Keratinocyte (primary cell): ENCODE measurements at regions not wholly inside any gene's neighbourhood (a gene's known extent, or its start where the extent isn't known, plus 50 kb on each side); places are given as distances from the start of the nearest gene placed in this dataset.

ENCODE experiments used
- DNase-seq: peaks from one replicate; pipeline ENCODE4 v3.0.0-alpha.2; 2011; ENCODE audit warnings: low read depth, missing footprints, low spot score
- FAIRE-seq: peaks from 2 replicates; lab custom pipeline; 2011; peaks lifted over from hg19 to GRCh38; lab: Jason Lieb, UNC
- H2AFZ ChIP-seq: 2 replicates; pipeline ENCODE4 v1.6.0; 2012; ENCODE audit warnings: low read length, control low read depth, inconsistent platforms; ENCODE audit not compliant: control insufficient read depth
- H3K27ac ChIP-seq: 2 replicates; pipeline ENCODE4 v1.5.1; 2011; ENCODE audit warnings: low read length; ENCODE audit not compliant: control insufficient read depth, insufficient read depth
- H3K27me3 ChIP-seq: 3 replicates; pipeline ENCODE4 v1.6.0; 2011; ENCODE audit warnings: low read length; ENCODE audit not compliant: control insufficient read depth, insufficient read depth; ENCODE audit errors: extremely low read depth
- H3K36me3 ChIP-seq, 2 experiments: 2 replicates in 1 of 2; 3 replicates in 1 of 2; pipeline ENCODE4 v1.5.1; 2011; ENCODE audit warnings: low read length in 2 of 2, mild to moderate bottlenecking in 1 of 2; ENCODE audit not compliant: control insufficient read depth in 2 of 2, insufficient read depth in 2 of 2; ENCODE audit errors: extremely low read depth in 1 of 2
- H3K4me1 ChIP-seq: 3 replicates; pipeline ENCODE4 v1.5.1; 2011; ENCODE audit warnings: low read length; ENCODE audit not compliant: control insufficient read depth, insufficient read depth; ENCODE audit errors: extremely low read depth
- H3K4me2 ChIP-seq: 3 replicates; pipeline ENCODE4 v1.6.0; 2011; ENCODE audit warnings: low read depth, low read length; ENCODE audit not compliant: control insufficient read depth, insufficient read depth; ENCODE audit errors: extremely low read depth
- H3K4me3 ChIP-seq, 3 experiments: fragments of 200-600 bp in 1 of 3; sonication (generic) in 1 of 3; 2 replicates in 2 of 3; 3 replicates in 1 of 3; pipeline ENCODE4 v1.5.1; 2011 to 2016; ENCODE audit warnings: low read length in 3 of 3, mild to moderate bottlenecking in 3 of 3, control low read depth in 2 of 3, inconsistent platforms in 1 of 3, low read depth in 1 of 3, mixed read lengths in 1 of 3, mixed run types in 1 of 3, moderate library complexity in 1 of 3; ENCODE audit not compliant: control insufficient read depth in 2 of 3, insufficient read depth in 2 of 3; ENCODE audit errors: extremely low read depth in 1 of 3
- H3K79me2 ChIP-seq: 2 replicates; pipeline ENCODE4 v1.6.0; 2012; ENCODE audit warnings: low read length; ENCODE audit not compliant: control insufficient read depth, insufficient read depth
- H3K9ac ChIP-seq: 3 replicates; pipeline ENCODE4 v1.6.0; 2011; ENCODE audit warnings: low read length; ENCODE audit not compliant: control insufficient read depth, insufficient read depth; ENCODE audit errors: extremely low read depth
- H3K9me1 ChIP-seq: 3 replicates; pipeline ENCODE4 v1.6.0; 2011; ENCODE audit warnings: low read length; ENCODE audit not compliant: control insufficient read depth, insufficient read depth; ENCODE audit errors: extremely low read depth
- H3K9me3 ChIP-seq: 2 replicates; pipeline ENCODE4 v1.5.1; 2012; ENCODE audit warnings: low read depth, low read length; ENCODE audit not compliant: control insufficient read depth
- H4K20me1 ChIP-seq: 3 replicates; pipeline ENCODE4 v1.6.0; 2011; ENCODE audit warnings: low read length; ENCODE audit not compliant: control insufficient read depth, insufficient read depth; ENCODE audit errors: extremely low read depth
- CTCF ChIP-seq, 3 experiments: IDR thresholded peaks in 1 of 3; conservative IDR thresholded peaks in 1 of 3; optimal IDR thresholded peaks in 1 of 3; 2 replicates in 2 of 3; 3 replicates in 1 of 3; pipeline versions ENCODE3 to v1.5.1; 2011; ENCODE audit warnings: low read length in 3 of 3, mild to moderate bottlenecking in 3 of 3, moderate library complexity in 2 of 3, control low read depth in 1 of 3, inconsistent platforms in 1 of 3; ENCODE audit not compliant: insufficient read depth in 2 of 3; ENCODE audit errors: extremely low read depth in 1 of 3
- EZH2 ChIP-seq: IDR thresholded peaks from one replicate; pipeline ENCODE4 v1.6.1; 2012; ENCODE audit warnings: inconsistent platforms, mild to moderate bottlenecking, low read length, moderate library complexity
- dilution Hi-C: fragments of 300-500 bp; cut with MboI; formaldehyde crosslinking; loops from one replicate; pipeline ENCODE4 v1.7.0; 2020; ENCODE audit warnings: low sequenced_read_pairs; ENCODE audit not compliant: extremely low pct_ligation_motif_present

- H3K9ac ChIP-seq, result no peak overlapping the region
- no peaks in the 10 kb centered on the region for H3K9me1 ChIP-seq
- no peak overlapping the region for H3K4me3 ChIP-seq
- no peak overlapping the region for H3K4me2 ChIP-seq
- TF ChIP-seq CTCF (optimal IDR thresholded peaks at IDR 0.05 in 1 of 3, IDR thresholded peaks at IDR 0.05 in 1 of 3, conservative IDR thresholded peaks at IDR 0.05 in 1 of 3; ENCODE audit: extremely low read depth in 1 of 3, insufficient read depth in 2 of 3, low read length in 3 of 3) (no peak), EZH2 (no peak)
- H3K9me3 ChIP-seq, result no peaks in the 10 kb centered on the region
- no peak for DNase-seq
- no peak for FAIRE-seq
- no peaks in the 10 kb centered on the region for H3K79me2 ChIP-seq
- no peak overlapping the region for H3K27ac ChIP-seq
- no peaks in the 10 kb centered on the region for H3K4me1 ChIP-seq
- dilution Hi-C loops, result no loop called here
- H4K20me1 ChIP-seq, result no peaks in the 10 kb centered on the region
- no peak overlapping the region for H2AFZ ChIP-seq
- H3K27me3 ChIP-seq, result no peaks in the 10 kb centered on the region
- no peaks in the 10 kb centered on the region for H3K36me3 ChIP-seq
These were observed 321.3 kb downstream of the MEX3B start for GRCh38 chr15:81724536-81724935.

GRCh38 chr15:81723701-81724100, 322.1 kb downstream of the MEX3B start:
- Histone ChIP-seq H3K79me2 (no peaks in the 10 kb centered on the region), H4K20me1 (no peaks in the 10 kb centered on the region), H3K9me1 (no peaks in the 10 kb centered on the region), H3K4me1 (no peaks in the 10 kb centered on the region), H3K9me3 (no peaks in the 10 kb centered on the region), H3K27me3 (no peaks in the 10 kb centered on the region), H2AFZ (no peak overlapping the region), H3K36me3 (no peaks in the 10 kb centered on the region), H3K4me2 (no peak overlapping the region), H3K27ac (no peak overlapping the region), H3K4me3 (no peak overlapping the region), H3K9ac (no peak overlapping the region)
- TF ChIP-seq EZH2, result no peak
- TF ChIP-seq CTCF (optimal IDR thresholded peaks at IDR 0.05 in 1 of 3, IDR thresholded peaks at IDR 0.05 in 1 of 3, conservative IDR thresholded peaks at IDR 0.05 in 1 of 3; ENCODE audit: extremely low read depth in 1 of 3, insufficient read depth in 2 of 3, low read length in 3 of 3), result no peak
- dilution Hi-C loops, result no loop called here
- FAIRE-seq (no peak), DNase-seq (no peak)
